GM12878 (cell line): ENCODE measurements at regions not wholly inside any gene's neighbourhood (a gene's known extent, or its start where the extent isn't known, plus 50 kb on each side); places are given as distances from the start of the nearest gene placed in this dataset.

ENCODE experiments used
- ATAC-seq: fragments of 200-7000 bp; cut with Tn5 transposase; 3 replicates; pipeline ENCODE4 v1.9.1; 2020; ENCODE audit warnings: mild to moderate bottlenecking, moderate library complexity
- BruUV-seq: library from RNA; stranded (reverse); fragments of 400-500 nt; replicated peaks from 2 replicates; lab custom pipeline; 2021; lab: Mats Ljungman, UMichigan
- CTCF ChIA-PET: fragments of 300-600 bp; sonication (Branson Sonifier 250); formaldehyde crosslinking; extraction: SDS; loops from one replicate; lab custom pipeline; 2021; ENCODE audit warnings: inconsistent platforms; lab: Yijun Ruan, JAX
- POLR2A ChIA-PET: fragments of 350-600 bp; formaldehyde crosslinking; extraction: SDS; loops from one replicate; lab custom pipeline; 2021; ENCODE audit warnings: inconsistent platforms; lab: Charles Lee
- RAD21 ChIA-PET: fragments of 300-600 bp; sonication (Branson Sonifier 250); formaldehyde crosslinking; loops from one replicate; lab custom pipeline; 2023; ENCODE audit warnings: antibody characterized with exemption; ENCODE audit not compliant: unreplicated experiment; lab: Charles Lee
- SMC1A ChIA-PET: fragments of 300-600 bp; sonication (Branson Sonifier 250); formaldehyde crosslinking; loops from one replicate; lab custom pipeline; 2023; ENCODE audit not compliant: unreplicated experiment, uncharacterized antibody; lab: Charles Lee
- DNase-seq: peaks from one replicate; pipeline ENCODE4 v3.0.0-alpha.2; 2011; ENCODE audit warnings: low read depth, low spot score
- FAIRE-seq: peaks from 3 replicates; lab custom pipeline; 2011; peaks lifted over from hg19 to GRCh38; lab: Jason Lieb, UNC
- H2AFZ ChIP-seq: 2 replicates; pipeline ENCODE4 v1.6.0; 2011; ENCODE audit warnings: low read depth, low read length, control low read depth; ENCODE audit not compliant: control insufficient read depth
- H3K27ac ChIP-seq: 2 replicates; pipeline ENCODE4 v1.5.1; 2011; ENCODE audit warnings: control low read depth; ENCODE audit not compliant: control insufficient read depth, insufficient read depth
- H3K27me3 ChIP-seq, 2 experiments: replicated peaks in 1 of 2; 2 replicates each; pipeline versions ENCODE4 v1.6.0 to v1.6.1; 2011; ENCODE audit warnings: low read length in 1 of 2; ENCODE audit not compliant: control insufficient read depth in 2 of 2, insufficient read depth in 2 of 2
- H3K36me3 ChIP-seq, 2 experiments: 2 replicates each; pipeline ENCODE4 v1.5.1; 2011; ENCODE audit warnings: low read length in 1 of 2; ENCODE audit not compliant: control insufficient read depth in 2 of 2, insufficient read depth in 2 of 2
- H3K4me1 ChIP-seq: 2 replicates; pipeline ENCODE4 v1.6.1; 2011; ENCODE audit warnings: mild to moderate bottlenecking, low read length, moderate library complexity, mixed read lengths; ENCODE audit not compliant: control insufficient read depth, insufficient read depth
- H3K4me2 ChIP-seq: 2 replicates; pipeline ENCODE4 v1.6.0; 2011; ENCODE audit warnings: control low read depth; ENCODE audit not compliant: control insufficient read depth, insufficient read depth
- H3K4me3 ChIP-seq: fragments of 200-600 bp; sonication (generic); 2 replicates; pipeline ENCODE4 v1.5.1; 2016
- H3K79me2 ChIP-seq: 2 replicates; pipeline ENCODE4 v1.6.0; 2011; ENCODE audit warnings: low read length; ENCODE audit not compliant: control insufficient read depth, insufficient read depth
- H3K9ac ChIP-seq: 2 replicates; pipeline ENCODE4 v1.8.0; 2011; ENCODE audit warnings: low read length, control low read depth, mixed read lengths; ENCODE audit not compliant: control insufficient read depth, insufficient read depth
- H3K9me3 ChIP-seq: replicated peaks from 3 replicates; pipeline ENCODE4 v1.5.1; 2011; ENCODE audit warnings: mild to moderate bottlenecking, low read length; ENCODE audit not compliant: control insufficient read depth, insufficient read depth
- H4K20me1 ChIP-seq: 2 replicates; pipeline ENCODE4 v1.6.0; 2011; ENCODE audit not compliant: control insufficient read depth, insufficient read depth
- TBL1XR1 ChIP-seq: IDR thresholded peaks from 2 replicates; pipeline ENCODE4 v1.6.1; 2012; ENCODE audit warnings: low read depth, low read length, improper control_type of control experiment
- WGBS: methylation state at CpG from one replicate; pipeline ENCODE4 v1.1.6; 2016; ENCODE audit warnings: low lambda C conversion rate; ENCODE audit not compliant: insufficient replicate concordance, insufficient coverage; ENCODE audit errors: missing lambda C conversion rate; 5-methylcytosine and 5-hydroxymethylcytosine counted together
- in situ Hi-C: fragments of 300-500 bp; cut with MboI; formaldehyde crosslinking; loops from 9 replicates; pipeline ENCODE4 v1.14.3; 2018; ENCODE audit warnings: mixed read lengths
- intact Hi-C: fragments of 100-400 bp; cut with micrococcal nuclease; formaldehyde crosslinking; loops from one replicate; pipeline ENCODE4 v1.14.2; 2022; ENCODE audit not compliant: unreplicated experiment
- TF ChIP-seq, protein P1 (sequence below): IDR thresholded peaks from 2 replicates; pipeline ENCODE4 v1.6.1; 2012; ENCODE audit warnings: low read depth, low read length, improper control_type of control experiment

GRCh38 chr10:118470470-118470869 lies 125.0 kb downstream of the PRLHR start:
- intact Hi-C loops = no loop called here
- ChIA-PET POLR2A (no interaction called here), CTCF (interaction anchor here (0.7 to 3.5 kb wide), 2 partner anchors 11 to 24 kb away, joined by 3 to 19 read pairs; no protein-coding TSS in a partner anchor), RAD21 (no interaction called here), SMC1A (no interaction called here)
- Histone ChIP-seq H2AFZ (no peak overlapping the region), H3K4me3 (no peak overlapping the region), H3K4me1 (no peaks in the 10 kb centered on the region), H3K4me2 (no peak overlapping the region), H3K36me3 (no peaks in the 10 kb centered on the region), H3K79me2 (no peaks in the 10 kb centered on the region), H3K9ac (no peak overlapping the region), H3K27ac (no peak overlapping the region), H3K9me3 (no peaks in the 10 kb centered on the region), H3K27me3 (peaks cover 0 to 2% of the 10 kb centered on the region in 2 experiments; a peak in 1 of 4 replicates), H4K20me1 (no peaks in the 10 kb centered on the region)
- TF ChIP-seq, protein P1, sequence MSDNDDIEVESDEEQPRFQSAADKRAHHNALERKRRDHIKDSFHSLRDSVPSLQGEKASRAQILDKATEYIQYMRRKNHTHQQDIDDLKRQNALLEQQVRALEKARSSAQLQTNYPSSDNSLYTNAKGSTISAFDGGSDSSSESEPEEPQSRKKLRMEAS = no peak
- in situ Hi-C loops = no loop called here
- ATAC-seq (no peak), DNase-seq (no peak), FAIRE-seq (no peak)
- no TSS peak for BruUV-seq
- 0% methylated on average over 1 of the region's 1 CpG for WGBS

- RAD21 ChIA-PET = no interaction called here
- in situ Hi-C loops = no loop called here
These were observed 125.1 kb upstream of the FAM204A start for GRCh38 chr10:118467200-118467599.

More at GRCh38 chr10:118467200-118467599, 125.1 kb upstream of the FAM204A start:
- TF ChIP-seq TBL1XR1 = no peak
- SMC1A ChIA-PET = no interaction called here
- no TSS peak for BruUV-seq
- Histone ChIP-seq H3K27me3 (peaks cover 0 to 3% of the 10 kb centered on the region in 2 experiments; a peak in 3 of 4 replicates), H4K20me1 (no peaks in the 10 kb centered on the region), H3K9ac (no peak overlapping the region), H3K36me3 (no peaks in the 10 kb centered on the region), H2AFZ (no peak overlapping the region), H3K4me1 (no peaks in the 10 kb centered on the region), H3K79me2 (no peaks in the 10 kb centered on the region), H3K27ac (no peak overlapping the region), H3K9me3 (no peaks in the 10 kb centered on the region), H3K4me3 (no peak overlapping the region), H3K4me2 (no peak overlapping the region)
- POLR2A ChIA-PET = no interaction called here
- 16% methylated on average over 6 of the region's 6 CpGs for WGBS
- intact Hi-C loops = no loop called here
- DNase-seq (no peak), ATAC-seq (no peak), FAIRE-seq (no peak)
- CTCF ChIA-PET = no interaction called here
